Stimulated activated CD4-positive, alpha-beta T cell treated with anti-CD3 and anti-CD28 coated beads, Interleukin-2, amount 100 ng/mL, for 24 hours (primary cell): ENCODE measurements at regions not wholly inside any gene's neighbourhood (a gene's known extent, or its start where the extent isn't known, plus 50 kb on each side); places are given as distances from the start of the nearest gene placed in this dataset.

Experiments used
- DNase-seq, 2 donors: peaks; one replicate each; pipeline ENCODE4 v3.0.0-alpha.2; 2020

- DNase-seq, result no peak
Measured at GRCh38 chrX:134716620-134717012, 58.3 kb upstream of the PLAC1 start.

- DNase-seq, result no peak
Measured at GRCh38 chrX:134715930-134716619, 57.8 kb upstream of the PLAC1 start.

DNA sequence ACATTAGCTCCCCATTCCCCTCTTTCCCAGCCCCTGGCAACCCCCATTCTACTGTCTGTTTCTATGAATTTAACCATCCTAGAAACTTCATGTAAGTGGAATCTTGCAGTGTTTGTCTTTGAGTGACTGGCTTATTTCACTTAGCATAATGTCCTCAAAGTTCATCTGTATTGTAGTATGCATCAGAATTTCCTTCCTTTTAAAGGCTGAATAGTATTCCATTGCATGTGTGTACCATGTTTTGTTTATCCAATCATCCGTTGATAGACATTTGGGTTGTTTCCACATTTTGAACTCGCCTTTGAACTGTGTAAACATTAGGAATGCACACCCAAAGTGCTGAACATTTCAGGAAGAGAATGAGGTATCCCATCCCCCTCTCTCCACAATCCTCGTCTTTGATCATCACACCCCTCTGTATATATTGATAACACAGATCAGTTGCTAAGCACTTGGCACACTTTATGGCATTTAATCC is 56.4 kb upstream of the PLAC1 start:
- DNase-seq, result no peak

DNA sequence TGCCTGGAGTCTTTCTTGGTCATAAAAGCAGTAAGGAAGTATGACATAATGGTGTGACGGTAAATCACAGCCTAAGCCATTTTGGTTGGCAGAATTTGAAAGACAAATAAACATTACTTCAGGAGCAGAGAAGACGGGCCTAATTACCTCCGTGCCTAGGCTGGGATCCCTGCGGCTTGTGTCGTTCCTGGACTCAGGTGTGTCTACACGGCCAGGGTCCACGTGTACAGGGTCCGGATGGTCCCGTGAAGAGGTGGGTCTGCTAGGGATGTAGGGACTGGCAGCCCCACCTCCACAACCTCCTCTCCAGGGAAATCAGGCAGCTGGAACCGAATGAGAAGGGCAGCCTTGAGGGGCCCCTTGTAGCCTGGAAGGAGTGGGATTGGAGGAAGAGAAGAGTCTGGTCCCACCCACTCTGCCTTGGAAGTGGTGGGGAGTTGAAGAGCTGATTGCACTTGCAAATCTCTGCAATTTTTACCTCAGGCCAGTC is 55.4 kb upstream of the PLAC1 start:
- DNase-seq, result no peak

DNA sequence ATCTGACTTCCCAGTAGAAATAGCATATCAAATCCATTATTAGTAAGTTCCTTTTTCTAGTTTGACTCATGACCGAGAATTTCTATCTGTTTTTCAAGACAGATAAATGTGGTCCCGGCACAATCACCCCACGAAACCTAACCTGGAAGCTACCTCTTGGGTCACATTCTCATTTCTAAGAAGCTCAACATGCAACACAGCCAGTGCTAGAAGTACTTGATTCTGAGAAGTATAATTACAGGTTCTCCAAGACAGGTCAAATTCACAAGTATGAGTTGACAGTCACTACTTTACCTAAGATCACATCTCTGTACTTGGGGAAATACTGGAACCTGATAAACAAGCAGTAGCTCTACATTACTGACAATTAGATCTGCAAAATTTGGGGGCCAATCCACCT is 54.0 kb upstream of the PLAC1 start:
- DNase-seq, result no peak

GRCh38 chrX:134711135-134711921 is 53.1 kb upstream of the PLAC1 start:
- DNase-seq, result no peak
